Endothelial cell of umbilical vein (primary cell): ENCODE measurements at regions not wholly inside any gene's neighbourhood (a gene's known extent, or its start where the extent isn't known, plus 50 kb on each side); places are given as distances from the start of the nearest gene placed in this dataset.

ENCODE experiments used
- BruUV-seq: library from RNA; stranded (reverse); fragments of 400-500 nt; replicated peaks from 2 replicates; lab custom pipeline; 2021; lab: Mats Ljungman, UMichigan
- CTCF ChIA-PET: fragments of 300-600, 350-600 bp; sonication (Branson Sonifier 250); formaldehyde crosslinking; loops from one replicate; lab custom pipeline; 2021; ENCODE audit warnings: antibody characterized with exemption, inconsistent platforms; lab: Charles Lee
- POLR2A ChIA-PET: fragments of 300-600, 350-600 bp; sonication (Branson Sonifier 250); formaldehyde crosslinking; loops from one replicate; lab custom pipeline; 2021; ENCODE audit warnings: antibody characterized with exemption, inconsistent platforms; lab: Charles Lee
- DNase-seq: peaks from one replicate; pipeline ENCODE4 v3.0.0-alpha.2; 2011; ENCODE audit warnings: low read depth, low spot score
- FAIRE-seq: peaks from 2 replicates; lab custom pipeline; 2011; peaks lifted over from hg19 to GRCh38; lab: Jason Lieb, UNC
- H2AFZ ChIP-seq: 2 replicates; pipeline ENCODE4 v1.6.0; 2012; ENCODE audit warnings: low read depth, low read length, control low read depth, inconsistent platforms
- H3K27ac ChIP-seq: 2 replicates; pipeline ENCODE4 v1.5.1; 2011; ENCODE audit warnings: low read depth, mild to moderate bottlenecking, control low read depth, low read length, moderate library complexity; ENCODE audit not compliant: insufficient read depth
- H3K27me3 ChIP-seq, 2 experiments: 2 replicates each; pipeline versions ENCODE4 v1.6.0 to v1.6.1; 2011; ENCODE audit warnings: low read length in 2 of 2, mixed read lengths in 1 of 2; ENCODE audit not compliant: control insufficient read depth in 2 of 2, insufficient read depth in 2 of 2
- H3K36me3 ChIP-seq, 2 experiments: 2 replicates in 1 of 2; 3 replicates in 1 of 2; pipeline ENCODE4 v1.5.1; 2011; ENCODE audit warnings: low read length in 2 of 2, mild to moderate bottlenecking in 1 of 2, moderate library complexity in 1 of 2; ENCODE audit not compliant: control insufficient read depth in 2 of 2, insufficient read depth in 2 of 2; ENCODE audit errors: extremely low read depth in 1 of 2
- H3K4me1 ChIP-seq: 3 replicates; pipeline ENCODE4 v1.5.1; 2011; ENCODE audit warnings: mild to moderate bottlenecking, low read length; ENCODE audit not compliant: control insufficient read depth, insufficient read depth; ENCODE audit errors: extremely low read depth
- H3K4me2 ChIP-seq: 2 replicates; pipeline ENCODE4 v1.6.1; 2011; ENCODE audit warnings: low read length, control low read depth, mixed read lengths; ENCODE audit not compliant: insufficient read depth
- H3K4me3 ChIP-seq, 3 experiments: fragments of 200-600 bp in 1 of 3; sonication (generic), shearing (Covaris generic) in 1 of 3; replicated peaks in 1 of 3; 2 replicates each; pipeline ENCODE4 v1.5.1; 2011 to 2016; ENCODE audit warnings: control low read depth in 3 of 3, low read length in 3 of 3, mild to moderate bottlenecking in 2 of 3, inconsistent platforms in 1 of 3, low read depth in 1 of 3, moderate library complexity in 1 of 3; ENCODE audit not compliant: insufficient read depth in 1 of 3
- H3K79me2 ChIP-seq: 2 replicates; pipeline ENCODE4 v1.6.0; 2012; ENCODE audit warnings: low read length, inconsistent platforms; ENCODE audit not compliant: control insufficient read depth, insufficient read depth
- H3K9ac ChIP-seq: replicated peaks from 2 replicates; pipeline ENCODE3; 2011; ENCODE audit warnings: low read length, control low read depth; ENCODE audit not compliant: insufficient read depth; ENCODE audit errors: extremely low read depth
- H3K9me1 ChIP-seq: replicated peaks from 3 replicates; pipeline ENCODE4 v1.6.0; 2011; ENCODE audit warnings: mild to moderate bottlenecking, low read length; ENCODE audit not compliant: control insufficient read depth, insufficient read depth; ENCODE audit errors: extremely low read depth
- H3K9me3 ChIP-seq: replicated peaks from 2 replicates; pipeline ENCODE4 v1.5.1; 2012; ENCODE audit warnings: low read length, inconsistent platforms; ENCODE audit not compliant: control insufficient read depth, insufficient read depth
- H4K20me1 ChIP-seq: replicated peaks from 2 replicates; pipeline ENCODE3; 2011; ENCODE audit warnings: mild to moderate bottlenecking, low read length; ENCODE audit not compliant: control insufficient read depth, insufficient read depth; ENCODE audit errors: extremely low read depth
- CTCF ChIP-seq, 2 donors: IDR thresholded peaks; 1 replicate in 1 of 2; 2 replicates in 1 of 2; pipeline ENCODE4 v1.5.1; 2011; ENCODE audit warnings: low read length in 2 of 2, mild to moderate bottlenecking in 2 of 2, moderate library complexity in 2 of 2, control low read depth in 1 of 2, inconsistent platforms in 1 of 2, low read depth in 1 of 2; ENCODE audit not compliant: insufficient read depth in 1 of 2; ENCODE audit errors: extremely low read depth in 1 of 2
- EZH2 ChIP-seq: IDR thresholded peaks from 2 replicates; pipeline ENCODE4 v1.6.1; 2012; ENCODE audit warnings: borderline replicate concordance, low read depth, mild to moderate bottlenecking, moderate library complexity, low read length, inconsistent platforms; ENCODE audit not compliant: severe bottlenecking
- FOS ChIP-seq: IDR thresholded peaks from 2 replicates; pipeline ENCODE4 v1.6.1; 2011; ENCODE audit warnings: mild to moderate bottlenecking, low read length, moderate library complexity, borderline replicate concordance; ENCODE audit not compliant: insufficient read depth
- GATA2 ChIP-seq: IDR thresholded peaks from 2 replicates; pipeline ENCODE4 v1.7.0; 2011; ENCODE audit warnings: low read depth, mild to moderate bottlenecking, moderate library complexity, mixed read lengths, low read length; ENCODE audit not compliant: insufficient read length, insufficient read depth
- JUN ChIP-seq: IDR thresholded peaks from 2 replicates; pipeline ENCODE4 v1.6.1; 2011; ENCODE audit warnings: borderline replicate concordance, low read depth; ENCODE audit not compliant: insufficient read length, insufficient read depth
- MAX ChIP-seq: IDR thresholded peaks from 2 replicates; pipeline ENCODE4 v1.6.1; 2011; ENCODE audit not compliant: insufficient read depth, insufficient read length
- MYC ChIP-seq: IDR thresholded peaks from one replicate; pipeline ENCODE4 v1.6.1; 2011; ENCODE audit warnings: mild to moderate bottlenecking, low read depth, low read length
- POLR2A ChIP-seq: IDR thresholded peaks from 2 replicates; pipeline ENCODE4 v1.6.1; 2012; ENCODE audit warnings: low read depth, mild to moderate bottlenecking, control low read depth, low read length
- POLR2AphosphoS5 ChIP-seq: IDR thresholded peaks from 2 replicates; pipeline ENCODE4 v1.6.1; 2012; ENCODE audit warnings: low read depth, mild to moderate bottlenecking, control low read depth, low read length, moderate library complexity; ENCODE audit not compliant: insufficient read depth
- dilution Hi-C: fragments of 300-500 bp; cut with MboI; formaldehyde crosslinking; loops from one replicate; pipeline ENCODE4 v1.15.0; 2019; ENCODE audit warnings: low sequenced_read_pairs; ENCODE audit not compliant: extremely low pct_ligation_motif_present
- intact Hi-C: fragments of 100-400 bp; cut with micrococcal nuclease; formaldehyde crosslinking; loops from one replicate; pipeline ENCODE4 v1.10.0; 2022

- H3K4me3 ChIP-seq = no peak overlapping the region
- ChIA-PET POLR2A (no interaction called here), CTCF (no interaction called here)
- dilution Hi-C loops = no loop called here
- no peak overlapping the region for H3K4me2 ChIP-seq
- no peaks in the 10 kb centered on the region for H4K20me1 ChIP-seq
- no TSS peak for BruUV-seq
- intact Hi-C loops = no loop called here
- no peak for TF ChIP-seq CTCF (IDR thresholded peaks at IDR 0.05; ENCODE audit: extremely low read depth in 1 of 2, insufficient read depth in 1 of 2, low read depth in 1 of 2, low read length in 2 of 2)
- TF ChIP-seq FOS = no peak
- no peak for TF ChIP-seq EZH2
- TF ChIP-seq MYC = no peak
- TF ChIP-seq POLR2AphosphoS5 = no peak
- TF ChIP-seq POLR2A = no peak
- TF ChIP-seq JUN = no peak
- no peak for TF ChIP-seq MAX
- no peak for TF ChIP-seq GATA2
- no peaks in the 10 kb centered on the region for H3K9me3 ChIP-seq
- no peaks in the 10 kb centered on the region for H3K9me1 ChIP-seq
- no peaks in the 10 kb centered on the region for H3K4me1 ChIP-seq
- no peaks in the 10 kb centered on the region for H3K79me2 ChIP-seq
- no peak overlapping the region for H2AFZ ChIP-seq
- H3K27ac ChIP-seq = no peak overlapping the region
- no peaks in the 10 kb centered on the region for H3K36me3 ChIP-seq
- FAIRE-seq (no peak), DNase-seq (no peak)
- H3K9ac ChIP-seq = no peak overlapping the region
- H3K27me3 ChIP-seq = no peaks in the 10 kb centered on the region
These were observed 95.9 kb upstream of the ZNF536 start for GRCh38 chr19:30276011-30276882.
